Chondrocyte (in vitro differentiated cells): ENCODE measurements at regions not wholly inside any gene's neighbourhood (a gene's known extent, or its start where the extent isn't known, plus 50 kb on each side); places are given as distances from the start of the nearest gene placed in this dataset.

Experiments
- DNase-seq: peaks from one replicate; pipeline ENCODE4 v3.0.0; 2021; ENCODE audit warnings: mixed read lengths, low spot score
- H3K27ac Mint-ChIP-seq: one replicate; pipeline ENCODE4 v1.8.0; 2021; ENCODE audit warnings: mild to moderate bottlenecking, moderate library complexity, mixed read lengths; ENCODE audit not compliant: unreplicated experiment
- H3K27me3 Mint-ChIP-seq: 2 replicates; pipeline ENCODE4 v1.8.0; 2021; ENCODE audit warnings: low read depth, mixed read lengths
- H3K36me3 Mint-ChIP-seq: 2 replicates; pipeline ENCODE4 v1.8.0; 2021; ENCODE audit warnings: low read depth, mixed read lengths
- H3K4me1 Mint-ChIP-seq: 2 replicates; pipeline ENCODE4 v1.8.0; 2021; ENCODE audit warnings: low read depth, mild to moderate bottlenecking, mixed read lengths
- H3K4me3 Mint-ChIP-seq: one replicate; pipeline ENCODE4 v1.8.0; 2021; ENCODE audit warnings: mild to moderate bottlenecking, moderate library complexity, mixed read lengths; ENCODE audit not compliant: unreplicated experiment
- H3K9me3 Mint-ChIP-seq: 2 replicates; pipeline ENCODE4 v1.8.0; 2021; ENCODE audit warnings: low read depth, mixed read lengths
- TF ChIP-seq, protein P1 (sequence below): fragments of 200-600 bp; sonication (generic); IDR thresholded peaks from 2 replicates; pipeline ENCODE4 v1.5.0; 2021; ENCODE audit warnings: antibody characterized with exemption, mild to moderate bottlenecking, moderate library complexity

DNA sequence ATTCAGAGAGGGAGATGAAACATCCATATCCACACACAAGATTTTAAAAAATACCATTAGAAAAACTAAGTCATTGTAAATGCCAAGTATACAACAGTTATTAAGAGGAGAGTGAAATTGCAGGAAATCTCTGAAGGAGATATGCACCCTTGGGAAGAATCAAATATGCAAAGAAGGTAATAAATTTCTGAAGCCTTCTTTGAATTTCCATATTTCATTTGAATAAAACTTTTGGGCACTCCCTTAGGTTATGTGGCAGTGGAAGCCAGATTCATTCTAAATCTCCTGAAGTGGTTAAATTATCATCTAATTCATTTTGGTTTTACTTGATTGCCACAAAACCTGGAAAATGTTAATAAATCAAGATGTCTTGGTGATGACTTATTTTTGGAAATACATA lies 138.9 kb upstream of the CLEC14A start:
- H3K36me3 Mint-ChIP-seq: no peaks in the 10 kb centered on the region
- peaks cover 6% of the 10 kb centered on the region for H3K27me3 Mint-ChIP-seq
- no peak overlapping the region for H3K27ac Mint-ChIP-seq
- no peaks in the 10 kb centered on the region for H3K4me1 Mint-ChIP-seq
- H3K4me3 Mint-ChIP-seq: no peak overlapping the region
- H3K9me3 Mint-ChIP-seq: no peaks in the 10 kb centered on the region
- TF ChIP-seq, protein P1, sequence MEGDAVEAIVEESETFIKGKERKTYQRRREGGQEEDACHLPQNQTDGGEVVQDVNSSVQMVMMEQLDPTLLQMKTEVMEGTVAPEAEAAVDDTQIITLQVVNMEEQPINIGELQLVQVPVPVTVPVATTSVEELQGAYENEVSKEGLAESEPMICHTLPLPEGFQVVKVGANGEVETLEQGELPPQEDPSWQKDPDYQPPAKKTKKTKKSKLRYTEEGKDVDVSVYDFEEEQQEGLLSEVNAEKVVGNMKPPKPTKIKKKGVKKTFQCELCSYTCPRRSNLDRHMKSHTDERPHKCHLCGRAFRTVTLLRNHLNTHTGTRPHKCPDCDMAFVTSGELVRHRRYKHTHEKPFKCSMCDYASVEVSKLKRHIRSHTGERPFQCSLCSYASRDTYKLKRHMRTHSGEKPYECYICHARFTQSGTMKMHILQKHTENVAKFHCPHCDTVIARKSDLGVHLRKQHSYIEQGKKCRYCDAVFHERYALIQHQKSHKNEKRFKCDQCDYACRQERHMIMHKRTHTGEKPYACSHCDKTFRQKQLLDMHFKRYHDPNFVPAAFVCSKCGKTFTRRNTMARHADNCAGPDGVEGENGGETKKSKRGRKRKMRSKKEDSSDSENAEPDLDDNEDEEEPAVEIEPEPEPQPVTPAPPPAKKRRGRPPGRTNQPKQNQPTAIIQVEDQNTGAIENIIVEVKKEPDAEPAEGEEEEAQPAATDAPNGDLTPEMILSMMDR: no peak
- DNase-seq: no peak

- Mint-ChIP-seq H3K36me3 (no peaks in the 10 kb centered on the region), H3K27me3 (peaks cover 6% of the 10 kb centered on the region)
These were observed 138.2 kb upstream of the CLEC14A start for GRCh38 chr14:38394064-38394463.

DNA sequence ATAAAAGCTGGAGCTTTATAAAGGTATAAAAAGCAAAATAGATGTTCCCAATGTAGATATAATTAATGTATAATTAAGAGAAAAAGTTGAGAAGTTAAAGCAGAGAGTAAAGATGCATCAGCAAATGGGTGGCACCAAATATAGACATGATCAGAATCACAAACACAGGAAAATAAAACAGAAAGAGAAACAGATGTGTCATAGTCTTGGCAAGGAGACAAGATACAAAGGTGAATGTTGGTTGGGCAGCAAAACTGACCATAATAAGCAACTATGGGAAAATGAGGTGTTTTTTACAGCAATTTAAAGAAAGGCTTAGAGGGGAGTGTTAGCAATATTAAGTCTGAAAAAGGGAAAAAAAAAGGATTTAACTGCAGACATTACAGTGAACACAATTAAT lies 135.4 kb upstream of the CLEC14A start:
- Mint-ChIP-seq H3K4me1 (no peaks in the 10 kb centered on the region), H3K36me3 (no peaks in the 10 kb centered on the region), H3K9me3 (peaks cover 2% of the 10 kb centered on the region), H3K4me3 (no peak overlapping the region), H3K27ac (no peak overlapping the region), H3K27me3 (peaks cover 9% of the 10 kb centered on the region)
- DNase-seq: no peak
- TF ChIP-seq, protein P1: no peak

More at GRCh38 chr14:38394064-38394463, 138.2 kb upstream of the CLEC14A start:
- DNase-seq: no peak
- Mint-ChIP-seq H3K4me1 (no peaks in the 10 kb centered on the region), H3K9me3 (no peaks in the 10 kb centered on the region), H3K4me3 (no peak overlapping the region), H3K27ac (no peak overlapping the region)
- TF ChIP-seq, protein P1: no peak

DNA sequence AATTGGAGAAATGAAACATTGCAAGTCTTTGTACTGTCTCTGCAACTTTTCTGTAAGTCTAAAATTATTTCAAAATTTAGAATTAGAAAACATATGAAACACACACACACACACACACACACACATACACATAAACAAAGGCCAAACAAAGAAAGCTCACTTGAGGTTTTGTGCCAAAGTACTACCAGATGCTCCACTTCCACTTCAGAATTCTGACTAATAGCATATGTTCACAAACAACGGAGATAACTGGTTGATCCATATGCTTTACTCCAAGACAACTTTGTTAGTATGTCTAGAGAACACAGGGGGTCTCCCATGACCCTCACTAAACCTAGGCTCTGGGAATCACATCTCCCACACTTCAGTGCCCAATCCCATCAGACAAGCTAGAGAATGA lies 133.8 kb upstream of the CLEC14A start:
- peaks cover 4% of the 10 kb centered on the region for H3K27me3 Mint-ChIP-seq
- peaks cover 2% of the 10 kb centered on the region for H3K9me3 Mint-ChIP-seq
- H3K36me3 Mint-ChIP-seq: no peaks in the 10 kb centered on the region
- no peaks in the 10 kb centered on the region for H3K4me1 Mint-ChIP-seq
- H3K4me3 Mint-ChIP-seq: no peak overlapping the region
- H3K27ac Mint-ChIP-seq: no peak overlapping the region
- DNase-seq: no peak
- TF ChIP-seq, protein P1: no peak

DNA sequence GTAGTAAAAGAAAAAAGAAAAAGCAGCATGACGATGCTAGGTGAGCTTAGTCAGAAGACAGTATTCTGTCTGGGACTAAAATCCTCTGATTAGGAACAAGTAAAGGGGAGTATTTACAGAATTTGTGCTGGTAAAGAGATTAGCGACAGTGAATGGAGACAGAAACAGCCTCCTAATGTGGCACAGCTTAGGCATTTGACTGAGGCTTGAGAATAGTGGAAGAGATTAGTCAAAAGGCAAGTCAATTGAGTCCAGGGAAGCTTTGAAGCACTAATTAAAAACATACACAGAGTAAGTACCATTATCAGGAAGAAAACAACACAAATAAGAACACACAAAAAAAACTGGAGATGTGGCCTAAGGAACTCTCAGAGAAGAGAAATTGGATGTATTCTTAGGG lies 131.9 kb upstream of the CLEC14A start:
- peaks cover 6% of the 10 kb centered on the region for H3K27me3 Mint-ChIP-seq
- no peak overlapping the region for H3K27ac Mint-ChIP-seq
- TF ChIP-seq, protein P1: no peak

More for the DNA sequence above, 131.9 kb upstream of the CLEC14A start:
- DNase-seq: no peak
- H3K9me3 Mint-ChIP-seq: peaks cover 2% of the 10 kb centered on the region
- H3K4me3 Mint-ChIP-seq: no peak overlapping the region
- H3K4me1 Mint-ChIP-seq: no peaks in the 10 kb centered on the region
- H3K36me3 Mint-ChIP-seq: no peaks in the 10 kb centered on the region
